GM20000 (cell line): ENCODE measurements at regions not wholly inside any gene's neighbourhood (a gene's known extent, or its start where the extent isn't known, plus 50 kb on each side); places are given as distances from the start of the nearest gene placed in this dataset.
"Not testable (repeated sequence)": the region's sequence is repeated elsewhere in the genome, so short reads cannot be mapped to it uniquely, and the experiment has no call there.

Source experiments
- DNase-seq: peaks from one replicate; pipeline ENCODE4 v3.0.0; 2012; ENCODE audit warnings: low spot score
- TF ChIP-seq, protein P1 (sequence below): IDR thresholded peaks from 2 replicates; pipeline ENCODE4 v1.5.1; 2012; ENCODE audit warnings: mild to moderate bottlenecking, control low read depth; ENCODE audit errors: extremely low read depth, missing control alignments

DNA sequence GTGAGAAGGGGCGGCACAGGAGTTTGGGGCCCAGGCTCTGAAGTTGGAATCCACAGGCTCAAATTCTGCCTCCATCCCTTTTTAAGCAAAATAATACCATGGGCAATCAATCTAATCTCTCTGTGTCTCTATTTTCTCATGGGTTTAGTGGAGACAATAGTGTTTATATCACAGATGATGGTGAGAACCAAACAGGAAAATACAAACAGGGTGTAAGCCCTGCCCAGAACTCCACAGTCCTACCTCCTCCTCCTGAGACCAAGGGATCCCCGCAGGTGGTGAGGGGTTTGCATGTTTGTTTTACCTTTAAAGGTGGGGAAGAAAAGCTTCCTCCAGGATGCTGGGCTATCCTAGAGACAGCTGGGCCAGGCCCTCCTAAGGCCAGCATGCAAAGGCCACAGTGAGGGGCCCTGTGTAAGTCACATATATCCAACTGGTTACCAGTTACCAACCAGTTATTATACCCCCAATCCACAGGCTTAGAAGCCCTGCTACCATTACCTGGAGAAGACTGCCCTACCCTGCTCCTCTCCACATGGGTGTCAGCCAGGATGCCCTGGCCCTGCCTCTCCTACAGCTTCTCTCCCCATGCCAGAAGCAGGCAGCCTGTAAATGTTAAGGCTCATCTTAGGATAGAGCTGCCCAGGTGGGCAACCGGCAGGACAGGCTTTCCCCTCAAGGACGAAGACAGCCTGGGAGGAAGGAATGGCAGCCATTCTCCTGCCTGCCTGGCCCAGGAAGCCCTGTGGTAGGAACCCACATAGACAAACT lies 658.4 kb downstream of the UQCRFS1 start:
- no peak for DNase-seq
- TF ChIP-seq, protein P1, sequence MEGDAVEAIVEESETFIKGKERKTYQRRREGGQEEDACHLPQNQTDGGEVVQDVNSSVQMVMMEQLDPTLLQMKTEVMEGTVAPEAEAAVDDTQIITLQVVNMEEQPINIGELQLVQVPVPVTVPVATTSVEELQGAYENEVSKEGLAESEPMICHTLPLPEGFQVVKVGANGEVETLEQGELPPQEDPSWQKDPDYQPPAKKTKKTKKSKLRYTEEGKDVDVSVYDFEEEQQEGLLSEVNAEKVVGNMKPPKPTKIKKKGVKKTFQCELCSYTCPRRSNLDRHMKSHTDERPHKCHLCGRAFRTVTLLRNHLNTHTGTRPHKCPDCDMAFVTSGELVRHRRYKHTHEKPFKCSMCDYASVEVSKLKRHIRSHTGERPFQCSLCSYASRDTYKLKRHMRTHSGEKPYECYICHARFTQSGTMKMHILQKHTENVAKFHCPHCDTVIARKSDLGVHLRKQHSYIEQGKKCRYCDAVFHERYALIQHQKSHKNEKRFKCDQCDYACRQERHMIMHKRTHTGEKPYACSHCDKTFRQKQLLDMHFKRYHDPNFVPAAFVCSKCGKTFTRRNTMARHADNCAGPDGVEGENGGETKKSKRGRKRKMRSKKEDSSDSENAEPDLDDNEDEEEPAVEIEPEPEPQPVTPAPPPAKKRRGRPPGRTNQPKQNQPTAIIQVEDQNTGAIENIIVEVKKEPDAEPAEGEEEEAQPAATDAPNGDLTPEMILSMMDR = no peak

GRCh38 chr19:28553764-28554163 lies 659.2 kb downstream of the UQCRFS1 start:
- no peak for DNase-seq
- TF ChIP-seq, protein P1 = no peak

- DNase-seq = no peak
- TF ChIP-seq, protein P1 = no peak
Observed at GRCh38 chr19:28553005-28553404, 659.9 kb downstream of the UQCRFS1 start.

- TF ChIP-seq, protein P1 = no peak
- DNase-seq = no peak
Observed at GRCh38 chr19:28549680-28550277, 663.2 kb downstream of the UQCRFS1 start.

DNA sequence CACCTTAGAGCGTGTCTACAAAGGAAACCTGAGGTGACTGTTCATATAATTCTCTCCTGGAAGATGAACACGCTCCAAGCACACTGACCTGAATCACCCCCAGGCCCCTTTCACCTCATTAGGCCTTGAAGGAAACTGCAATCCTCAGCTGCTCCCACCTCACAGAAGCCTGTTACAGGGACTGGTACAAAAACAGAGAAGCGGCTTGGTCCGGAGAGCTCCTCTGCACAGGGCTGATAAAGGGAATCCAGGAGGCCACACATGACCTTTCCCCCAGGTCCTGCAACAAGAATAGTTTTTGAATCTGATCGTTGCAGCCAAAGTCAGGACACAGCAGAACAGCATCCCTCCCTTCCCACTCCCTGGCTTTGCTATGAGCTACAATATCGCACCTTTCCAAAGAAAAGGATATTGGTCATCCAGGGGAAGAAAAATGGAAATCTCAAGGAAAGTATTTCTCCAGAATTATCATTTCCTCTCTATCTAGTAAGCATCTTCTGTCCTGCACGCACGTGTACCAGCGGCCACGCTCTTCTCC lies 666.7 kb downstream of the UQCRFS1 start:
- TF ChIP-seq, protein P1 = no peak
- no peak for DNase-seq

GRCh38 chr19:28545397-28545796 lies 667.6 kb downstream of the UQCRFS1 start:
- not testable (repeated sequence) for DNase-seq

DNA sequence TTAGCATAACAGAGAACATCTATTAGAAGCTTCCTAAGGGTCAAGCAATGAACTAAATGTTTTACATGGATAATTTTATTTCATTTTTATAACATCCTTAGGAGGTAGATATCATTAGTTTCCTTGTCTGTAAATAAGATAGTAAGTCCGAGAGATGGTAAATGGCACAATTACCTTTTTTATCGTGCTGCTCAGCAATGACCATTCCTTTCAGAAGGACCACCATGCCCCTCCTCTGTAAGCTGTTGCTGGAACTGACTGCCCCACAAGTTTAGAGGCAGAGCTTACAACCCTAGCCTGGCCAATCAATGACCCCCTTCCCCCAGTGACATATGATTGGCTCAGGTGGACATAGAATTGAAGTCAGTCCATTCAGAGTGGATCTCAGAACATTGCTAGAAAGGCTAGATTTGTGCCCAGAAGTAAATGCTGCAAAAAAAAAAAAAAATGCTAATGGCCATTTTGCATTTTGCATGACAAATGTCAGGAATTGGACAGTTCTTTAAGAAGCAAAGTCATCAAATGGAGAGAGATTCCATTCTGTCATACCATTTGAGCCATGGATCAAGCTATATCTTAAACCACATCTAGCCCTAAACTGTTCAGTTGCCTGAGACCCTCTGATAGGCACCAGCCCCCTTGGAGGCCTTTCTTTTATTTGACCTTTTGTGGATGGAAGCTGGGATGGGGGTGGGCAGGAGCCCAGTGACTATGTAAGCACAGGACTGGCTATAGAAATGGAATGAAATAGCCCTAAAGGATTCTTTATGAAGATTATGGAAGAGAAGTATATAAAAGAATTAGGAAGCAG lies 668.3 kb downstream of the UQCRFS1 start:
- TF ChIP-seq, protein P1 = no peak
- no peak for DNase-seq
